CD1c-positive myeloid dendritic cell (primary cell): ENCODE measurements at regions not wholly inside any gene's neighbourhood (a gene's known extent, or its start where the extent isn't known, plus 50 kb on each side); places are given as distances from the start of the nearest gene placed in this dataset.
A peak's percentile ranks its signal among the peaks of the same experiment; 100 is the strongest.
"Not testable (repeated sequence)": the region's sequence is repeated elsewhere in the genome, so short reads cannot be mapped to it uniquely, and the experiment has no call there.

ENCODE experiments used
- DNase-seq: peaks from one replicate; pipeline ENCODE4 v3.0.0-alpha.2; 2016; ENCODE audit errors: extremely low spot score

DNA sequence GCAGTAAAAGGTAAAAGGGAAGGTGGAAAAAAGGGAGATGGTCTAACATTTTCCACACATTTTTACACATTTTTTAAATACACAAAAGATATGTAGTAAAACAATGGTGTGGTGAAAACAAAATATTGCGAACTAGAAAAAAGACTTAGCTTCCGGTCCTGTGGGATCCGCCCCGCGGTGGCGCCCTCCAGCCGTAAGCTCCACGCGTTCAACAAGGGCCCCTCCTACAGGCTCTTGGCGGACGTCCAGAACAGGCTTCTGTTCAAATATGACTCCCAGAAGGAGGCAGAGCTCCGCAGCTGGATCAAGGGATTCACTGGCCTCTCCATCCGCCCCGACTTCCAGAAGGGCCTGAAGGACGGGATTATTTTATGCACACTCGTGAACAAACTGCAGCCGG lies 134.1 kb upstream of the TEKT4 start:
- DNase-seq, result not testable (repeated sequence)

DNA sequence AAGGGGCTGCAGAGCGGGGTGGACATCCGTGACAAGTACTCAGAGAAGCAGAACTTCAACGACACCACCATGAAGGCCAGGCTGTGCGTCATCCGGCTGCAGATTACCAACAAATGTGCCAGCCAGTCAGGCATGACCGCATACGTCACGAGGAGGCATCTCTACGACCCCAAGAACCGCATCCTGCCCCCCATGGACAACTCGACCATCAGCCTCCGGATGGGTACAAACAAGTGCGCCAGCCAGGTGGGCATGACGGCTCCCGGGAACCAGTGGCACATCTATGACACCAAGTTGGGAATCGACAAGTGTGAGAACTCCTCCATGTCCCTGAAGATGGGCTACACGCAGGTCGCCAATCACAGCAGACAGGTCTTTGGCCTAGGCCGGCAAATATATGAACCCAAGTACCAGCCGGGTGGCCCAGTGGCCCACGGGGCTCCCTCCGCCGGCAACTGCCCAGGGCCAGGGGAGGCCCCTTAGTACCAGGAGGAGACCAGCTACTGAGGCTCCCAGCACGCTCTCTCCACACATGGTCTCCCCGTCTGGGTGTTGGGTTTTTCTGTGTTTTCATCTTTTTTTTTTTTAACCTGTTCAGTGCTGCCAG lies 133.4 kb upstream of the TEKT4 start:
- DNase-seq, result not testable (repeated sequence)

DNA sequence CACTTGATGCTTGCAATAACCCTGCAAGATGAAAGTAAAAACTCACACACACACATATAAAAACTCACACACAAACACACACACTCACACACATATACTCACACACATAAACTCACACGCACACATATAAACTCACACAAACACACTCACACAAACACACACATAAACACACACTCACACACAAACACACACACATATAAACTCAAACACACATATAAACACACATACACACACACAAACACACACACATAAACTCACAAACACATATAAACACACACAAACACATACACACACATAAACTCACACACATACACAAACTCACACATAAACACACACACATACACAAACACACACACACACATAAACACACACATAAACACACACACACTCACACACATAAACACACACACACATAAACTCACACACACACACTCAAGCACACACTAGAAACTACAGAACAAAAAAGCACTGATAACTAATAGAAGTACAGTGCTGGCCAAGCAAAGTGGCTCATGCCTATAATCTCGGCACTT lies 117.7 kb upstream of the TEKT4 start:
- no peak for DNase-seq

DNA sequence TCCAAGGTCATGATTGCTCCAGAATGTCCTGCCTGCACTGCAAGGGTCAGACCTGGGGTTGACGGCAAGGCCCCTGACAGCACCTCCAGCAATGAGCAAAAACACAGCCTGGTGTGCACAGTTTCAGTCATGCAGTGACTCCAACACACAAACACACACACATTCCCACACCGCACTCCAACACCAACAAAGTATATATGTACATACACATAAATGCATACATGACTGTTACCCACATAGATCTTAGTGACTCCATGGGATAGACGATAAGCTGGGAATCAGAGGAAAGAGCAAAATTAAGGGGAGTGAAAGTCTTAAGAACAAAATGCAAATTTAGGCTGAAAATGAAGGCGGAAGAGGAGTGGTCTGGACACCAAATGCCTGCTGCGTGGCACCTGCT lies 112.7 kb upstream of the TEKT4 start:
- no peak for DNase-seq

DNA sequence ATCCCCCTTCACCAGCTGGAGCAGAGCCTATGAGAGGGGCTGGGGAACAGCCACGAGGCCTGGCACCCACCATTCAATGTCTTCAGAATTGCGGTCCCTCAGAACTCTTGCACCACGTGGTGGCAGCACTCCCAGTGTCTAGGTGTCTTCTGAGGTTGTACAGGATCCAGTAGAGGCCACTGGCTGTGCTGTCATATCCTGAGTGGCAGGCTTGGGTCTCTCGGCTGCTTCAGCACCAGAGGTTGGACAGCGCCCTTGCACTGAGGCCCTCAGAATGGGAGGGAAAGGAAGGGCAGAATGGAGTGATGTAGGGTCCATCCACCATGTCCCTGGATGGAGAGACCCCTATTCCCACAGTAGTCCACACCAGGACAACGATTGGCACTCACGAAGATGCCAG lies 112.0 kb upstream of the TEKT4 start:
- no peak for DNase-seq

DNA sequence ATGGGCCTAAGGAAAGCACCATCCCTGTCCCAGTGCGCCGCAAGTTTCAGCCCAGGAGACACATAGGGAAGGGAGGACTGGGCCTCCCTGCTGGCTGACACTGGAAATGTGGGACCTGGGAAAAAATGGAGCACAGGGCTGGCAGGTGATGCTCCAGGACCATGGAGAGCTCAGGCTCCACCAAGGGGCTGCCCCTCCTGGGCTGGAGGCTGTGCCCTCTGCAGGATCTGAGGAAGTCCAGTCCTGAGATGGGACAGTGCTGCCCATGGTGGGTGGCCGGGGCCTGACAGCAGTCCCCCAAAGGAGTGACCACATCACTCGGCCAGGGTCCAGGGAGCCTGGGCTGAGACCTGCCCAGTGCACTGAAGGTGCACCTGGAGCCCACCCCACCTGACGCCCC lies 108.6 kb upstream of the TEKT4 start:
- DNase-seq, result no peak

DNA sequence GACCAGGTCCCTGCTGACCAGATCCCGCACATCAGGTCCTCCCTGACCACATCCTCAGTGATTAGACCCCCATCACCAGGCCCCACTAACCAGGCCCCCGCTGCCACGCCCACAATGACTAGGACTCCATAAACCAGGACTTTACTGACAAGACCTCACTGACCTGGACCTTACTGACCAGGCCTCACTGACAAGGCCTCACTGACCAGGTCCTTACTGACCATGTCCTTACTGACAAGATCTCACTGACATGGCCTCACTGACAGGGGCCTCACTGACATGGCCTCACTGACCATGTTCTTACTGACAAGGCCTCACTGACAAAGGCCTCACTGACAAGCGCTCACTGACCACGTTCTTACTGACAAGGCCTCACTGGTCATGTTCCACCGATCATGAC lies 107.9 kb upstream of the TEKT4 start:
- no peak for DNase-seq

DNA sequence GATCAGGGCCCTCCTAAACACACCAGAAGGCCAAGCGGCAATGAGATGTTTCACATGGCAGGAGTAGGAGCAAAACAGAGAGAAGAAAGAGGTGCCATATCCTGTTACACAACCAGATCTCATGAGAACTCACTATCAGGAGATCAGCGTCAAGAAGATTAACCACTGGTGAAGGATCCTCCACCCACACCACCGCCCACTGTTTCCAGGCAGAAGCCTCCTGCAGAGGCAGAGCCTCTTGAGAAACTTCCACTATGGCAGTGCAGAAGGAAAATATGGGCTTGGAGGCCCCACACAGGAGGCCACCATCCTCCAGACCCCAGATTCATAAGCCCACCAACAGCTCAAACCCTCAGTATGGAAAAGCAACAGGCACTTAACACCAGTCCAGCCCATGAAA lies 106.9 kb upstream of the TEKT4 start:
- peak; percentile 3 for DNase-seq

DNA sequence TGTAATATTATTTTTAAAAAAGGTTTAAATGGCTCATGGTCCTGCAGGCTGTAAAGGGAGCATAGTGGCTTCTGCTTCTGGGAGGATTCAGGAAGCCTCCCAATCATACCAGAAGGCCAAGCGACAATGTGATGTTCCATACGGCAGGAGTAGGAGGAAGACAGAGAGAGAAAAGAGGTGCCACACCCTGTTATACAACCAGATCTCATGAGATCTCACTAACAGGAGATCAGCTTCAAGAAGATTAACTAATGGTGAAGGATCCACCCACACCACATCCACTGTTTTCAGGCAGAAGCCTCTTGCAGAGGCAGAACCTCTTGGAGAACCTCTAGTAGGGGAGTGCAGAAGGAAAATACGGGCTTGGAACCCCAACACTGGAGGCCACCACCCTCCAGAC lies 103.9 kb upstream of the TEKT4 start:
- no peak for DNase-seq

DNA sequence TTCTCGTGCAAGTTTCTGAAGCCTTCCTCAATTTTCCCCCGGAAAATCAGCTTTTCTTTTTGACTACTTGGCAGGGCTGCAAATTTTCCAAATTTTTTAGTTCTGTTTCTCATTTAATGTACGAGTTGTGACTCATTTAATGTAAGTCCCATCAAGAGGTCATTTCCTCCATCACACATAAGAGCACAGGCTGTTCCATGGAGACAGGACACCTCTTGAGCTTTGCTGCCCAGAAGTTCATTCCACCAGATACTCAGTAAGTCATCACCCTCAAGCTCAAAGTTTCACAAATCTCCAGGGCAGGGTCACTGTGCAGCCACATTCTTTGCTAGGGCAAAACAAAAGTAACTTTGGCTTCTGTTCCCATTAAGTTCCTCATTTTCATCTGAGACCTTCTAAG lies 101.5 kb upstream of the TEKT4 start:
- DNase-seq, result no peak

DNA sequence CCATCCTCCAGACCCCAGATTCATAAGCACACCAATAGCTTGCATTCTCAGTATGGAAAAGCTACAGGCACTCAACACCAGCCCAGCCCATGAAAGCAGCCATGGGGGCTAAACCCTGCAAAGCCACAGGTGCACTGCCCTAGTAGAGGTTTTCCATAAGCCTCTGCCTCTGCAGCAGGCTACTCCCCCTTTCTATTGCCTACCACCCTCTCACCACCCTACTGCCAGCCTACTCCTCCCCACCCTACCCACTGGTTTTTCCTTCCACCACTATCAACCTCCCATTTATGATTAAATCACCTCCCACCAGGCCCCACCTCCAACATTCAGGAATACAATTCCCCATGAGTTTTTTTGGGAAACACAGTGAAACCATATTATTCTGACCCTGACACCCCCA lies 96.4 kb upstream of the TEKT4 start:
- no peak for DNase-seq

DNA sequence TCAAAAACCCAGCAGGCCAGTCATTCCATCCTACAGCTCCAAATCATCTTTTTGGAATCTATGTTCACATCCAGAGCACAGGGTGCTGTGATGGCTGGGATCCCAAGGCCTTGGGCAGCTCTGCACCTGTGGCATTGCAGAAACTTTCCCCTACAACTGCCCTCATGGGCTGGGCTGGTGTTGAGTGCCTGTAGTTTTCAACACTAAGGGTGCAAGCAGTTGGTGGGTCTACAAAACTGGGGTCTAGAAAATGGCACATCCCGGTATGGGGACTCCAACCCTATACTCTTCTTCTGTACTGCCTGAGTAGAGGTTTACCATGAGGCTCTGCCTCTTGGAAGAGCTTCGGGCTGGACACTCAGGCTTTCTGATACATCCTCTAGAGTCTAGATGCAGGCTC lies 95.2 kb upstream of the TEKT4 start:
- DNase-seq, result no peak

DNA sequence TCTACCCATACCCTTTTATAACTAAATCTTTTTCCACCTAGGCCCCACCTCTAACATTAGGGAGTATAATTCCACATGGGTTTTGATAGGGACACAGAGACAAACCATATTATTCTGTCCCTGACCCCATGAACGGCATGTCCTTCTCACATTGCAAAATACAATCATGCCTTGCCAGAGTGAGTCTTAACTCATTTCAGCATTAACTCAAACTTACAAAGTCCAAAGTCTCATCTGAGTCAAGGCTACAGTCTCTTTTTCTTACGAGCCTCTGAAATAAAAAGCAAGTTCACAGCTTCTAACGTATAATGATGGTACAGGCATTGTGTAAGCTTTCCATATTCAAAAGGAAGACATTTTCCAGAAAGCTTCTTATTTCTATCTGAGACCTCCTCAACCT lies 86.1 kb upstream of the TEKT4 start:
- DNase-seq, result not testable (repeated sequence)

DNA sequence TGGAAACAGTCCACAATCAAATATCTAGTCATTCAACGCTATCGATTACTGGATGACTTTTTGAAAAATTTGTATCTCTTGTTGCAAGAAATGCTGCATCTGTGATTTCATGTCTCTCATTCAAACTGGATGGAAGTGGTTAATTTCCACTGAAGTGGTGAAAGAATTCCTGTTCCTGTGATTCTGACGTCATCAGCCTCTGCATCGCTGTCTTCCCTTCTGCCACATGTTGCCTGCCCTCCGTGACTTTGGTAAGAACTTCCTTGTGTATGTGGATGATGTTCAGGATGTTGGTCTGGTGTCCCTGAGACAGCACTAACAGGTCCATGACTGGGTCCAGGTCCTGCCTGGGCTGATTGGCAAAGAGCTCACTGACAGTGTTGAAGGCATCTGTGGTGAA lies 84.8 kb upstream of the TEKT4 start:
- not testable (repeated sequence) for DNase-seq

DNA sequence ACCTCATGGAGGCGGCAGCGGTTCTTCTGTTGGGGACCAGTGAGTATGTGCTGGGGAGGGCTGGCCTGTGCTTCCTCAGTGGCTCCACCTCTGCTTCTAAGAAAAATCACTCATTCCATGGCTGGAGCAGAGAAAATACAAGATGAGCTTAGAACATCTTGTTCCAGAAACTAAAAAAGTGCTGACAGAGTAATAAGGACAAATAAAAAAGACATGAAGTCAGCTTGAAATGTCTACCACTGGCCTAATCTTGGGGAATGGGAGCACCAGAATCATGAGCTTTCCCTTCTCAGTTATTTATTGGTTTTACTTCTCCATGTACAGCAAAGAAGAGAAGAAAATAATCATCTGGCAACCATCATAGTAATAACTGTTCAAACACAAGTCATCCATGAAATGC lies 81.1 kb upstream of the TEKT4 start:
- not testable (repeated sequence) for DNase-seq

DNA sequence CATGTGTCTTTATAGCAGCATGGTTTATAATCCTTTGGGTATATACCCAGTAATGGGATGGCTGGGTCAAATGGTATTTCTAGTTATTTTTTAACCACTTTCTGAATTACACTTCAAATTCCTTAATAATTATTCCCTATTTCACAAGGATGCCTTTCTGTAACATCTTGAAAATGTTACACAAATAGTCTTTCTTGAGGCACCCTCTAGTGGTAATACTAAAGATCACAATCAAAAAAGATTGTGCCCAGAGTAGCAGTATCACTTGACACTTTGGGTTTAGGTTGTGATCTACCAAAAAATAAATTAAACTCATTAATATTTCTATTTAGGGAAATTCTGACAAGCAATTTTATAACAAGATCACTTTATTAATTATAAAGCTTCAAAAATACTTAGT lies 74.0 kb upstream of the TEKT4 start:
- DNase-seq, result peak; percentile 10
